Neural crest cell (in vitro differentiated cells): ENCODE measurements at regions not wholly inside any gene's neighbourhood (a gene's known extent, or its start where the extent isn't known, plus 50 kb on each side); places are given as distances from the start of the nearest gene placed in this dataset.

Experiments
- DNase-seq: peaks from one replicate; pipeline ENCODE4 v3.0.0; 2021; ENCODE audit warnings: low read depth, mixed read lengths, low spot score
- H3K27ac Mint-ChIP-seq: one replicate; pipeline ENCODE4 v1.8.0; 2021; ENCODE audit warnings: mild to moderate bottlenecking, mixed read lengths; ENCODE audit not compliant: unreplicated experiment
- H3K27me3 Mint-ChIP-seq: 2 replicates; pipeline ENCODE4 v1.8.0; 2021; ENCODE audit warnings: low read depth, mild to moderate bottlenecking, mixed read lengths
- H3K36me3 Mint-ChIP-seq: 2 replicates; pipeline ENCODE4 v1.8.0; 2021; ENCODE audit warnings: low read depth, mild to moderate bottlenecking, mixed read lengths
- H3K4me1 Mint-ChIP-seq: 2 replicates; pipeline ENCODE4 v1.8.0; 2021; ENCODE audit warnings: mixed read lengths
- H3K4me3 Mint-ChIP-seq: one replicate; pipeline ENCODE4 v1.8.0; 2021; ENCODE audit warnings: mild to moderate bottlenecking, mixed read lengths
- H3K9me3 Mint-ChIP-seq: 2 replicates; pipeline ENCODE4 v1.8.0; 2021; ENCODE audit warnings: mixed read lengths
- TF ChIP-seq, protein P1 (sequence below): fragments of 200-600 bp; sonication (generic); conservative IDR thresholded peaks from 2 replicates; pipeline ENCODE4 v1.5.0; 2021; ENCODE audit warnings: antibody characterized with exemption, mild to moderate bottlenecking

DNA sequence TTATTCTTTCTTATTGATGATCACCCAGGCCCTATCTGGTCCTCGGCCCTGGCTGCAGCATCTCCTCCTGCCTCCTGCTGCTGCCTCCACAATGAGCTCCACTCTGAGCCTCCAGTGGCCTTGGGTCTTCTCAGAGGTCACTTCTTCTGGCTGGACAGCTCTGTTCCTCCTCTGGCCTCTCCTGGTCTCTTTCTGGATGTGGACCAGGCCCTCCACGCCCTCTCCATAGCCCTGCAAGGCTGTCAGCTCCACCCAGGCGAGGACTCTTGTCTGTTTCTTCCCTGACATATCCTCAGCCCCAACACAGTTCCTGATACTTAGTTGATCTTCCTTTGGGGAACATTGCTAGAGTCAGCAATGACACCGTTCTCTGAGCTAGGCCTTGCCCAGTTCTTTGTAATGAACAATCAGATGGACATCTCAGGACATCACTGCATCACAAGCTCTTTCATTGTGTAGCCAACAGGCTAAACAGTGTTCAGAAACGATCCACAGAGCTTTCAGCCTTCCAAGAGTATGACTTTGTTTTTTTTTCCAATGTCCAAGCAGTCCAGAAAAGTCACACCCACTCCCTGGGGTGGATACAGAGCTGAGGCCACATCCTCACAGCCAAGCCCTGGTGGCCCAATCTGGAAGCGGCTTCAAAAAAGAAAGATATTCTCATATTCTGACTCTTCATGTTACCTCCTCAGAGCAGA, 62.5 kb upstream of the DNAH5 start:
- Mint-ChIP-seq H3K4me3 (no peak overlapping the region), H3K4me1 (peaks cover 10% of the 10 kb centered on the region), H3K36me3 (no peaks in the 10 kb centered on the region), H3K27ac (peak overlapping the region; percentile 76), H3K27me3 (peaks cover 12% of the 10 kb centered on the region), H3K9me3 (no peaks in the 10 kb centered on the region)
- DNase-seq = no peak
- TF ChIP-seq, protein P1, sequence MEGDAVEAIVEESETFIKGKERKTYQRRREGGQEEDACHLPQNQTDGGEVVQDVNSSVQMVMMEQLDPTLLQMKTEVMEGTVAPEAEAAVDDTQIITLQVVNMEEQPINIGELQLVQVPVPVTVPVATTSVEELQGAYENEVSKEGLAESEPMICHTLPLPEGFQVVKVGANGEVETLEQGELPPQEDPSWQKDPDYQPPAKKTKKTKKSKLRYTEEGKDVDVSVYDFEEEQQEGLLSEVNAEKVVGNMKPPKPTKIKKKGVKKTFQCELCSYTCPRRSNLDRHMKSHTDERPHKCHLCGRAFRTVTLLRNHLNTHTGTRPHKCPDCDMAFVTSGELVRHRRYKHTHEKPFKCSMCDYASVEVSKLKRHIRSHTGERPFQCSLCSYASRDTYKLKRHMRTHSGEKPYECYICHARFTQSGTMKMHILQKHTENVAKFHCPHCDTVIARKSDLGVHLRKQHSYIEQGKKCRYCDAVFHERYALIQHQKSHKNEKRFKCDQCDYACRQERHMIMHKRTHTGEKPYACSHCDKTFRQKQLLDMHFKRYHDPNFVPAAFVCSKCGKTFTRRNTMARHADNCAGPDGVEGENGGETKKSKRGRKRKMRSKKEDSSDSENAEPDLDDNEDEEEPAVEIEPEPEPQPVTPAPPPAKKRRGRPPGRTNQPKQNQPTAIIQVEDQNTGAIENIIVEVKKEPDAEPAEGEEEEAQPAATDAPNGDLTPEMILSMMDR = no peak

DNA sequence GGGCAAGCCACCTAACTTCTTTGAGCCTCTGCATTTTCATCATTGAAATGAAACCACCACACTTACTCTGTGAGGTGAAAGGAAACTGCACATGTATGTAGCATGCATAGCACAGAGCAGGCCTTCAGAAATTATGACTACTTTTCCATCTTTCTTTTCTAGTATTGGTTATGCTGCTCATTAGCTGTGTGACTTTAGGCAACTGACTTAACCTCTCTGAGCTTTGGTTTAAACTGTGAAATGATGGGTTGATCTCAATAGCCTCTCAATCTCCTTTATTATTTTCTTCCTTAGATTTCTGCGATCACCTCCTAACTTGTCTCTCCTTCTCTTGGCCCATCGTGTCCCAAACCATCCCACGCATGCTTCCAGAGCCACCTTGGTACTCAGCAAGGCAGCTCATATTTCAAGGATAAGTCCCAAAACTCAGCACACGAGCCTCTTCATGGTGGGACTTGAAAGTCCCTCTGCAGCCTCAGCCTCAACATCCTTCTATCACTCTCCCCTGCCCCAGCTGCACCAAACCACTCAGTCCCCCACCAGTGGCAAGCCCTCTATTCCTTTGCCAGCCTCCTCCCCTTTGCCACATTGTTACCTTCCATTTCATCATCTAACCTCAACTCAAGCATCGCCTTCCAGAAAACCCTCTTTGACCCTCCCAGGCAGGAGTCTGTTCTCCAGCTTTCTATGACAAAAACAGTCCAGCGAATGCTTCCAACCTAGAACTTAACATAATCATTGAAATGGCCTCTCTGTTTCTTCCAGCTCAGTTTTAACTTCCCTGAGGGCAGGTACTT, 60.3 kb upstream of the DNAH5 start:
- Mint-ChIP-seq H3K4me1 (no peaks in the 10 kb centered on the region), H3K4me3 (no peak overlapping the region), H3K27me3 (peaks cover 12% of the 10 kb centered on the region), H3K27ac (no peak overlapping the region), H3K9me3 (no peaks in the 10 kb centered on the region), H3K36me3 (no peaks in the 10 kb centered on the region)
- DNase-seq = no peak
- TF ChIP-seq, protein P1 = no peak

GRCh38 chr5:14003936-14004335, 59.4 kb upstream of the DNAH5 start:
- TF ChIP-seq, protein P1 = no peak
- Mint-ChIP-seq H3K9me3 (no peaks in the 10 kb centered on the region), H3K27ac (no peak overlapping the region), H3K27me3 (peaks cover 12% of the 10 kb centered on the region), H3K36me3 (no peaks in the 10 kb centered on the region), H3K4me3 (no peak overlapping the region), H3K4me1 (no peaks in the 10 kb centered on the region)
- DNase-seq = no peak

GRCh38 chr5:14003513-14003912, 59.0 kb upstream of the DNAH5 start:
- no peak overlapping the region for H3K4me3 Mint-ChIP-seq
- DNase-seq = no peak
- no peak overlapping the region for H3K27ac Mint-ChIP-seq
- H3K36me3 Mint-ChIP-seq = no peaks in the 10 kb centered on the region
- no peaks in the 10 kb centered on the region for H3K9me3 Mint-ChIP-seq
- peaks cover 8% of the 10 kb centered on the region for H3K27me3 Mint-ChIP-seq
- TF ChIP-seq, protein P1 = no peak
- H3K4me1 Mint-ChIP-seq = no peaks in the 10 kb centered on the region

- TF ChIP-seq, protein P1 = no peak
- H3K27me3 Mint-ChIP-seq = no peaks in the 10 kb centered on the region
- H3K9me3 Mint-ChIP-seq = no peaks in the 10 kb centered on the region
- H3K27ac Mint-ChIP-seq = no peak overlapping the region
- H3K4me3 Mint-ChIP-seq = no peak overlapping the region
- DNase-seq = no peak
- no peaks in the 10 kb centered on the region for H3K36me3 Mint-ChIP-seq
- no peaks in the 10 kb centered on the region for H3K4me1 Mint-ChIP-seq
These were observed 53.8 kb upstream of the DNAH5 start for GRCh38 chr5:13998254-13998653.
